NCI-H1436 (cell line): ENCODE measurements at regions not wholly inside any gene's neighbourhood (a gene's known extent, or its start where the extent isn't known, plus 50 kb on each side); places are given as distances from the start of the nearest gene placed in this dataset.

Source experiments
- DNase-seq: peaks from one replicate; lab custom pipeline; 2025; lab: John Stamatoyannopoulos, UW

DNA sequence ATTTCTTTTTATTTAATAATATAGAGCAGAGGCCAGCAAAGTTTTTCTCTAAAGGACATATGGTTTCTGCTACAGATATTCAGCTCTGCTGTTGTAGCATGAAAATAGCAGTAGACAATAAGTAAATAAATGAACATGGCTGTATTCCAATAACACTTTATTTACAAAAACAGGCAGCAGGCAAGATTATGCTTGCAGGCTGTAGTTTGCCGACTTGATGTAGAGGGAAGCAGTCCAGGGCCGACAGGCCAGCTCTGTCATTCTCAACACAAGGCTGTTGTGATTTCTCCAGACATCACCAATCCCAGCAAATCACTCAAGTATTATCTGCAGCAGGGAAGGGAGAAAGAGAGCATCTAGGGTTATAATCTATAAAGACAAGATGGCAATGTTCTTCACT lies 1062.5 kb upstream of the PCDH9 start:
- DNase-seq, result no peak

GRCh38 chr13:68291595-68291994 lies 1061.5 kb upstream of the PCDH9 start:
- DNase-seq, result no peak

DNA sequence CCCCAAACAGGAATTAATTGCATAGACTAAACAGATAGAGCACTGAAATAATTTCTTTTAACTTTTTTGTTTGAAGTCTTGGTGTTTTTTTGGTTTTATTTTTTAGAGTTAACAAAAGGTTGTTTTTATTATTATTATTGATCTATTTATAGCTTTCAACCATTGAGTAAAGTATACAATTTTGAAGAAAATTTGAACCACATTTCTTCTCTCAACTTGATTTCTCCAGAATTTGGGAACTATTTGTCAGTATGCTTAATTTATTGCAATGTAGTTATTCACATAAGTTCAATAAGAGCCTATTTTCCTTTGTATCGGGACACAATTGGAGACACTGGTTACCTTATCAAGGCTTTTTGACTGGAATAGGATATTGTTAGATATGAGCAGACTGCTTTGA lies 1045.6 kb upstream of the PCDH9 start:
- DNase-seq, result no peak

- DNase-seq, result no peak
These were observed 1042.5 kb upstream of the PCDH9 start for GRCh38 chr13:68272652-68273051.

GRCh38 chr13:68264692-68265091 lies 1034.6 kb upstream of the PCDH9 start:
- no peak for DNase-seq

- DNase-seq, result no peak
These were observed 1031.0 kb upstream of the PCDH9 start for GRCh38 chr13:68261105-68261504.

- DNase-seq, result no peak
These were observed 1027.1 kb upstream of the PCDH9 start for GRCh38 chr13:68257111-68257842.

DNA sequence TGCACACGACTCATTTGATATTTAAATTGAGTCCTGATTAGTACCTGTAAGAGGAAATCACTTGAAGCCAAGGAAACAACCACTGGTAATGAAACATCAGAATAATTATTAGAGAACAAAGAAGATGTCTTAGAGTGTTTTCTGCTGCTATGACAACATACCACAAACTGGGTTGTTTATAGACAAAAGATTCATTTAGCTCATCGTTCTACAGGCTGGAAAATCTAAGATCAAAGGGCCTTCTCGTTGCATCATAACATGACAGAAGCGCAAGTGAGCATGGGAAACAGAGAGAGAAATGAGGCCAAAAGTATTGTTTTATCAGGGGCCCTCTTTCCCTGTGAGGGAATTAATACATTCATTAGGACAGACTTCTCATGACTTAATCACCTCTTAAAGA lies 1024.0 kb upstream of the PCDH9 start:
- no peak for DNase-seq

- DNase-seq, result no peak
These were observed 1004.1 kb upstream of the PCDH9 start for GRCh38 chr13:68234274-68234673.

GRCh38 chr13:68232351-68233130 lies 1002.4 kb upstream of the PCDH9 start:
- DNase-seq, result no peak

DNA sequence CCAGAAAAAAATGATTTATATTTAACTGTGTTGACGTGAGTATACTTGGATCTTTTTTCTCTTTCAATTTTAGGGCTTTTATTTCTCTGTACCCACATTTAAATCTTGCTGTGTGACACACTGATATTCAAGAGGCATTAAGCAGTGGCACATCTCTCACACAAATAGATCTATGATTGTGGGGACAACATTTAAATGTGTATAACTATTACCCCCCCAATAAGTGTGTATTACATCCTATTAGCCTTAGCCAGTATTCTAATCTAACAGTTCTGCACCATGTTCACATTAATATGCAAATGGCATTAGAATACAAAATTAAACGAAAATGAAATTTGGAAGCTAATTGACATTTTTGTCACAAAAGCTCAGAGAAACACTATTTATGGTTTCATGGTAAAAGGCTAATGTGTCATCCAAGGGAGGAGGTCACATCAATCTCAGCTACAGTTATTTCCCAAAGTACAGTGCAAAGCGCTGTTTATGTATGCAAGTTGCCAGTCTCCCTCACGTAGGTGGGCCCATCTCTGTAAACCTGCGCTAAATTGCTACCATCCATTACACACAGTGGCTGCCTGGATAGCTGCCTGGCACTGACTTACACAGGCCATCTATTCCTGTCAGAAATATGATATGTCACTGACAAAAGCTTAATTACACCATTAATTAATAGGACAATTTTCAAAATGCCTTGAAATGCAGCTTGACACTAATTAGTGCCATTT lies 984.7 kb upstream of the PCDH9 start:
- DNase-seq, result no peak

DNA sequence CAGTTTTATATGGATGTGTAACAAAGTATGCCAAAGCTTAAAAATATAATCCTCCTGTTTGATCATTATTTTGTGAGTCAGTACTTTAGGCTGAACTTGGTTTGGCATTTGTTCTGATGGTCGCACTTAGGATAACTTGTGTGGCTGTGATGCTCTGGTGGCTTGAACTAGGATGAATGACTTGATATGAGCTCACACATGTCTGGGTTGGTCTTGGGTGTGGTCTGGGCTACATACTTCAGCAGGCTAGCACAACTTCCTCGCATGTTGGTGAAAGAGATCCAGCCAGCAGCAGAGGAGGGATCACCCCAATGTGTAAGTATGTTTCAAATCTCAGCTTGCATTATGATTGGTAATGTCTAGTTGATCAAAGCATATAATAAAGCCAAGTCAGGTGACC lies 969.1 kb upstream of the PCDH9 start:
- DNase-seq, result no peak

DNA sequence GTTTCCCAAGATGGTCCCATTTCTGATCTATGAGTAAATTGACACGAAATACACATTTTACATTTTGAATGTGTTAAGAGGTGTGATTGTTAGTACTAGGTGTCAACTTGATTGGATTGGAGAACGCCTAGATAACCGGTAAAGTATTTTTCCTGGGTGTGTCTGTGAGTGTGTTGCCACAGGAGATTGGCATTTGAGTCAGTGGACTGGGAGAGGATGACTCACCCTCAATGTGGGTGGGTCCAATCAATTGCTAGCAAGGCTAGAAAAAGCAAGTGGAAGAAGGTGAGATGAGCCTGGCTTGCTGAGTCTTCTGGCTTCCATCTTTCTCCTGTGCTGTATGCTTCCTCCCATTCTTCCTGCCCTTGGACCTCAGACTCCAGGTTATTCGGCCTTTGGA lies 960.7 kb upstream of the PCDH9 start:
- no peak for DNase-seq

DNA sequence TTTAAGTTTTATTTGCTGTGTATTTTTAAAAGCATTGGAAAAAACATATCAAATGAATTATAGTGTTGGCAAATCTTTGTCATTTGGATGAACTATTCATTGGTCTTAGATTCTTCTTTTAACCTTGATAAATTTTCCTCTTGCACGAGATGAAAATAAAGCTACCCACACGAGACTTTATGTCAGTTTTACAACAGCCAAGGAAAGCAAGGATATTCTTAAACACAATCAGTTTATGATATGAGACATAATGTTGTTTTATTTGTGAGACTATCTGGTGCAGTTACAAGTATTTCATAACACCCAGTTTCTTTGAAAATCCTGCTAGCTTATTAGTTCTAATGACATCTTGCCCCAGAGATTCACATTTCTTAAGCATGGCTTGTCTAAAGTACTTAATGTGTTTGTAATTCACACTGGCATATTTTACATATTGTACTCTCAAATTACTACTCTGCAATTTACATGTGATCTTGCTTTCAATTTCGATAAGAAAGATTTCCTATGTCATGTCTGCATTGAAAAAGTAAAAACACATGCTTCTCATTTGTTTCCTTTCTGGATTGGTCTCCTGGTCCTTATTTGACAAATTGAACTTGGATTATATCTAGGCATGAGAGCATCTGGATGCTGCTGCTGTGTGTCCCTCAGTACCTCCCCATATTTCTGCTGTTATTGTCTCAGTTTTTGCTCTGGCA lies 955.5 kb upstream of the PCDH9 start:
- no peak for DNase-seq

DNA sequence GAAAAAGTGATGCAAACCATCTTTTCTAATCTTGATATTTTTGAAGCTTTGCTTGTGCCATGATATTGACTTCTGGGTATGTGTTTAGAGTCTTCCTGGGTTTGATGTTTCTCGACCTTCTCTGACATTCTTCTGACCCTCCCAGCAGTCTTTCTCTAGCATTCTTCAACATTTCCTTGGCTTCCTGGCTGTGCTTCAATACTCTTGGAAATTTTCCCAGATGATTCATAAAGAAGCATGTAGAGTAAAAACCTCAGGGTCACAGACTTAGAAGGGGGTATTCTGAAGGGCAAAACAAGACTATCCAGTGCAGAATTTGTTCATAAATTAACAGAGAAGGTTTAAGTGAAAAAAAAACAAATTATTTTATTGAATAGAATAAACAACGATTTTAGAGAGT lies 946.3 kb upstream of the PCDH9 start:
- no peak for DNase-seq

GRCh38 chr13:68174893-68175292 lies 944.8 kb upstream of the PCDH9 start:
- DNase-seq, result no peak

DNA sequence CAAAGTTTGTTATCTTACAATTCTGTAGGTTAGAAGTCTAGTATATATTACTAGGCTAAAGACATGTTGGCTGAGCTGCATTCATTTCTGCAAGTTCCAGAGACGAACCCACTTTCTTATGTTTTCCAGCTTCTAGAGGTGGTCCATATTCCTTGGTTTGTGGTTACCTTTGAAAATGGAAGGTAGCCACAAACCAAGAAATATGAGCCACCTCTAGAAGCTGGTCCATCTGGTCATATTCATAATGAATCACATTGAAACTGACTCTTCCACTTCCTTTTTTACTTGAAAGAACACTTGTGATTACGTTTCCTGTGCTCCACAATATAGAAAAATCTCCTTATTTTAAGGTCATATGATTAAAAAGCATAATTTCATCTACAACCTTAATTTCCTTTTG lies 943.0 kb upstream of the PCDH9 start:
- no peak for DNase-seq

DNA sequence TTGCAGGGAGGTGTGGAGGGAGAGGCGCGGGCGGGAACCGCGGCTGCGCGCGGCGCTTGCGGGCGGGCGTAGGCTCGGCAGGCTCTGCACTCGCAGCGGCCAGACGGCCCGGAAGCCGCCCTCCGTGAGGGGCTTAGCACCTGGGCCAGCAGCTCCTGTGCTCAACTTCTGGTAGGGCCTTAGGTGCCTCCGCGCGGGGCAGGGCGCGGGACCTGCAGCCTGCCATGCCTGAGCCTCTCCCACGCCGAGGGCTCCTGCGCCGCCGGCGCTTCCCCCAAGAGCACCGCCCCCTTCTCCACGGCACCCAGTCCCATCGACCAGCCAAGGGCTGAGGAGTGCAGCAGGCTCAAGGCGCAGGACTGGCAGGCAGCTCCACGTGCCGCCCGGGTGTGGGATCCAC lies 940.8 kb upstream of the PCDH9 start:
- no peak for DNase-seq

DNA sequence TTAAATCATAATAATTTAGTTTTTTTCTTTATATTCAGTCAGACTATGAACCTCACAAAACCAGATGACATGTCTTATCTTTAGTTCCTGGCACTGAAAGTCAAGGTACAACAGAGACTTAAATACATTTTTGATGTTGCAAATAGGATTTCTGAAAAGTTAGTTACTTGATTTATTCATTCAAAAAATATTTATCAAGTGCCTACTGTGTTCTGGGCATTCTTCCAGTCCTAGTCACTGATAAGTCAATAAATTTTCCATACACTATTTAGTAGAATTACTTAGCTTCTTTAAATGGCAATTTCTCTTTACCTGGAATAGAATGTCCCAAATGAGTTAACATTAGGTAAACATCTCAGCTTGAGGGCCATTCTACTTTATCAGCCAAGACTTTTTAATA lies 938.3 kb upstream of the PCDH9 start:
- no peak for DNase-seq

GRCh38 chr13:68160466-68160865 lies 930.3 kb upstream of the PCDH9 start:
- no peak for DNase-seq

GRCh38 chr13:68152414-68152813 lies 922.3 kb upstream of the PCDH9 start:
- no peak for DNase-seq

DNA sequence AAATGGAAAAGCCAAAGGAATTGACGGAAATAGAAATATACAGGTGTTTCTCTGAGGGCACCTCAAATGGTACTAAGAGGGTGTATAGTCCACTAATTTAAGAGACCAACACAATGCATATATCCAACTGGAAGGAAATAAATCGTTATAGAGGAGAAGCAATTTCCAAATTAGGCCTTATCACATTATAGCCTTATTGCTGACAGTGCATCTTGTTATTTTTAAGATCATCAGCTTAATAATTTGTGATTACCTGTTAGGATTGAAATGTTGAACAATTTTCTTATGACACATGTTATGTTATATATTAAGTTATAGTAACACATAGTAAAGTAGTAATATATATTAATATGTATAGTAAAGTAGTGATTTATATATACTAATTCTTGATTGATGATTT lies 915.7 kb upstream of the PCDH9 start:
- no peak for DNase-seq
